Thymus (tissue), 11 donors: ENCODE measurements at regions not wholly inside any gene's neighbourhood (a gene's known extent, or its start where the extent isn't known, plus 50 kb on each side); places are given as distances from the start of the nearest gene placed in this dataset.
"Not testable (repeated sequence)": the region's sequence is repeated elsewhere in the genome, so short reads cannot be mapped to it uniquely, and the experiment has no call there.

Experiments
- DNase-seq, 9 donors: peaks; one replicate each; pipeline ENCODE4 v3.0.0-alpha.2; 2013; ENCODE audit warnings: low spot score in 9 of 9, low read depth in 6 of 9, missing footprints in 1 of 9
- H3K27ac ChIP-seq, 2 donors: one replicate each; pipeline ENCODE4 v1.5.1; 2013; ENCODE audit warnings: control low read depth in 1 of 2, low read depth in 1 of 2, low read length in 1 of 2, mild to moderate bottlenecking in 1 of 2, moderate library complexity in 1 of 2
- H3K27me3 ChIP-seq, 2 donors: one replicate each; pipeline ENCODE4 v1.5.1; 2013; ENCODE audit warnings: low read length in 1 of 2; ENCODE audit not compliant: control insufficient read depth in 2 of 2, insufficient read depth in 1 of 2
- H3K36me3 ChIP-seq, 2 donors: one replicate each; pipeline ENCODE4 v1.5.1; 2013; ENCODE audit warnings: low read length in 1 of 2, mild to moderate bottlenecking in 1 of 2, moderate library complexity in 1 of 2; ENCODE audit not compliant: control insufficient read depth in 2 of 2, insufficient read depth in 2 of 2
- H3K4me1 ChIP-seq, 2 donors: one replicate each; pipeline ENCODE4 v1.5.1; 2013; ENCODE audit warnings: low read length in 2 of 2; ENCODE audit not compliant: control insufficient read depth in 2 of 2, insufficient read depth in 2 of 2
- H3K4me3 ChIP-seq, 2 donors: one replicate each; pipeline ENCODE4 v1.5.1; 2013; ENCODE audit warnings: low read length in 2 of 2, control low read depth in 1 of 2, mild to moderate bottlenecking in 1 of 2
- H3K9me3 ChIP-seq, 2 donors: one replicate each; pipeline ENCODE4 v1.5.1; 2013; ENCODE audit warnings: low read length in 1 of 2, mild to moderate bottlenecking in 1 of 2; ENCODE audit not compliant: control insufficient read depth in 2 of 2, insufficient read depth in 1 of 2
- WGBS: extraction: QIAGEN DNeasy Blood & Tissue Kit; methylation state at CpG from one replicate; pipeline ENCODE4 v1.1.7; 2013; 5-methylcytosine and 5-hydroxymethylcytosine counted together
- donor health status: healthy.

GRCh38 chr6:76560851-76561755 lies 488.6 kb upstream of the IMPG1 start:
- DNase-seq, H3K36me3 ChIP-seq, H3K4me3 ChIP-seq, H3K27ac ChIP-seq, H3K27me3 ChIP-seq, H3K9me3 ChIP-seq, H3K4me1 ChIP-seq: not testable (repeated sequence)
- 53% methylated on average over 9 of the region's 9 CpGs for WGBS

- Histone ChIP-seq H3K4me1 (no peaks in the 10 kb centered on the region), H3K36me3 (no peaks in the 10 kb centered on the region), H3K9me3 (no peaks in the 10 kb centered on the region), H3K27ac (no peak overlapping the region), H3K27me3 (no peaks in the 10 kb centered on the region), H3K4me3 (no peak overlapping the region)
- no peak for DNase-seq
These were observed 480.8 kb upstream of the IMPG1 start for GRCh38 chr6:76553256-76553655.

- WGBS = 98% methylated on average over 4 of the region's 4 CpGs
- no peak for DNase-seq
- H3K4me3 ChIP-seq = no peak overlapping the region
- no peaks in the 10 kb centered on the region for H3K4me1 ChIP-seq
- no peaks in the 10 kb centered on the region for H3K27me3 ChIP-seq
- H3K9me3 ChIP-seq = no peaks in the 10 kb centered on the region
- no peaks in the 10 kb centered on the region for H3K36me3 ChIP-seq
- H3K27ac ChIP-seq = no peak overlapping the region
These were observed 479.8 kb upstream of the IMPG1 start for GRCh38 chr6:76552268-76552667.

GRCh38 chr6:76533661-76534060 lies 461.2 kb upstream of the IMPG1 start:
- no peak for DNase-seq
- no peak overlapping the region for H3K27ac ChIP-seq

GRCh38 chr6:76532647-76533046 lies 460.2 kb upstream of the IMPG1 start:
- peaks cover 1 to 26% of the 10 kb centered on the region in 2 donors for H3K9me3 ChIP-seq
- no peak for DNase-seq
- H3K27me3 ChIP-seq = no peaks in the 10 kb centered on the region
- H3K36me3 ChIP-seq = no peaks in the 10 kb centered on the region
- H3K4me1 ChIP-seq = no peaks in the 10 kb centered on the region
- WGBS = 78% methylated on average over 2 of the region's 2 CpGs
- no peak overlapping the region for H3K27ac ChIP-seq
- H3K4me3 ChIP-seq = no peak overlapping the region

More at GRCh38 chr6:76533661-76534060, 461.2 kb upstream of the IMPG1 start:
- H3K36me3 ChIP-seq = no peaks in the 10 kb centered on the region
- WGBS = 98% methylated on average over 4 of the region's 4 CpGs
- no peaks in the 10 kb centered on the region for H3K4me1 ChIP-seq
- no peaks in the 10 kb centered on the region for H3K27me3 ChIP-seq
- no peak overlapping the region for H3K4me3 ChIP-seq
- peaks cover 1 to 27% of the 10 kb centered on the region in 2 donors for H3K9me3 ChIP-seq

GRCh38 chr6:76518443-76518842 lies 446.0 kb upstream of the IMPG1 start:
- DNase-seq = no peak
- Histone ChIP-seq H3K36me3 (no peaks in the 10 kb centered on the region), H3K27ac (no peak overlapping the region), H3K4me1 (no peaks in the 10 kb centered on the region), H3K4me3 (no peak overlapping the region), H3K9me3 (peaks cover 0 to 3% of the 10 kb centered on the region in 2 donors), H3K27me3 (no peaks in the 10 kb centered on the region)

- no peak overlapping the region for H3K4me3 ChIP-seq
- H3K9me3 ChIP-seq = peaks cover 0 to 4% of the 10 kb centered on the region in 2 donors
- WGBS = 86% methylated on average over 4 of the region's 4 CpGs
- H3K27me3 ChIP-seq = no peaks in the 10 kb centered on the region
- no peak overlapping the region for H3K27ac ChIP-seq
- no peak for DNase-seq
- H3K36me3 ChIP-seq = no peaks in the 10 kb centered on the region
- H3K4me1 ChIP-seq = no peaks in the 10 kb centered on the region
These were observed 444.5 kb upstream of the IMPG1 start for GRCh38 chr6:76516924-76517323.

- Histone ChIP-seq H3K27me3 (no peaks in the 10 kb centered on the region), H3K36me3 (no peaks in the 10 kb centered on the region), H3K27ac (no peak overlapping the region), H3K4me3 (no peak overlapping the region), H3K9me3 (peaks cover 0 to 4% of the 10 kb centered on the region in 2 donors), H3K4me1 (no peaks in the 10 kb centered on the region)
- no peak for DNase-seq
These were observed 438.0 kb upstream of the IMPG1 start for GRCh38 chr6:76510489-76510888.

GRCh38 chr6:76509397-76509796 lies 436.9 kb upstream of the IMPG1 start:
- Histone ChIP-seq H3K9me3 (peaks cover 0 to 4% of the 10 kb centered on the region in 2 donors), H3K36me3 (no peaks in the 10 kb centered on the region), H3K27ac (no peak overlapping the region), H3K4me1 (no peaks in the 10 kb centered on the region), H3K4me3 (no peak overlapping the region), H3K27me3 (no peaks in the 10 kb centered on the region)
- DNase-seq = no peak
- 93% methylated on average over 2 of the region's 2 CpGs for WGBS
